ENCODE measurements at regions not wholly inside any gene's neighbourhood (a gene's known extent, or its start where the extent isn't known, plus 50 kb on each side); places are given as distances from the start of the nearest gene placed in this dataset.

DNA sequence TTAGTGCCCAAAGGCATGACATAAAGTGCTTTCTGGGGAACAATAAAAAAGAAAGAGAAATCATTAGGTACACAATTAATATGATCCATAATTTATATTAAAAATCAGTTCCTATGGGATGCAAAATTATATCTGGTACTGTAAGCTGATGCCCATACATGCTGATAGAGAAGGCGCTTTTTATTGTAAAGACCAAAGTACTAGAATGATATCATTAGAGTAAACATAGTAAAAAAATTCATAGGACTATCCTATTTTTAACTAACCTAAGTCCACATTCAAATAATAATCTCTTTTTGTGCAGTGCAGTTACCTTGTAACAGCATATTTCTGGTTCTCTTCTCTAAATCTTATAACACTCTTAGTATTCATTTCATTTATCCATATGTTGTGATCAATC, 252.2 kb downstream of the ASXL3 start:
- Histone ChIP-seq H2AFZ (ENCODE audit: low read depth) (no peak overlapping the region), H3K36me3 (replicated peaks in 1 of 2; ENCODE audit: control insufficient read depth in 1 of 2, insufficient read depth in 2 of 2, low read length in 1 of 2) (no peaks in the 10 kb centered on the region), H3K4me1 (ENCODE audit: control insufficient read depth in 1 of 2, insufficient read depth in 2 of 2, low read depth in 1 of 2, low read length in 1 of 2) (no peaks in the 10 kb centered on the region), H3K9me2 (no peaks in the 10 kb centered on the region), H3K9ac (no peak overlapping the region), H4K20me1 (ENCODE audit: insufficient read depth) (no peaks in the 10 kb centered on the region), H3K4me2 (no peak overlapping the region), H3K79me2 (ENCODE audit: insufficient read depth) (no peaks in the 10 kb centered on the region), H3K27ac (ENCODE audit: low read depth in 2 of 2, low read length in 1 of 2) (no peak overlapping the region), H3K27me3 (ENCODE audit: insufficient read depth) (no peaks in the 10 kb centered on the region), H3F3A (replicated peaks; ENCODE audit: insufficient read depth) (no peaks in the 10 kb centered on the region), H3K4me3 (ENCODE audit: low read depth in 2 of 2, low read length in 1 of 2) (no peak overlapping the region), H3K9me3 (no peaks in the 10 kb centered on the region)
- ChIA-PET CTCF (interaction anchor here (3.5 kb wide), 1 partner anchor 9 kb away, joined by 17 read pairs; no protein-coding TSS in a partner anchor), POLR2A (no interaction called here)
- DNase-seq = no peak
- no peak for TF ChIP-seq RXRA (IDR thresholded peaks at IDR 0.05; ENCODE audit: borderline replicate concordance, low read depth)
- TF ChIP-seq NRF1 (IDR thresholded peaks at IDR 0.05; ENCODE audit: low read depth, low read length) = no peak
- TF ChIP-seq GATA2 (CRISPR knock-in tag; IDR thresholded peaks at IDR 0.05) = no peak
- no peak for TF ChIP-seq RCOR1 (IDR thresholded peaks at IDR 0.05; ENCODE audit: low read length)
- no peak for TF ChIP-seq FOXJ3 (CRISPR knock-in tag; IDR thresholded peaks at IDR 0.05)
- no peak for TF ChIP-seq EP300 (IDR thresholded peaks at IDR 0.05; ENCODE audit: borderline replicate concordance in 1 of 2, low read depth in 1 of 2, low read length in 1 of 2)
- no peak for TF ChIP-seq RAD21 (IDR thresholded peaks at IDR 0.05; ENCODE audit: low read length)
- TF ChIP-seq REST (IDR thresholded peaks at IDR 0.05; ENCODE audit: low read depth, low read length) = no peak
- TF ChIP-seq, protein P1, sequence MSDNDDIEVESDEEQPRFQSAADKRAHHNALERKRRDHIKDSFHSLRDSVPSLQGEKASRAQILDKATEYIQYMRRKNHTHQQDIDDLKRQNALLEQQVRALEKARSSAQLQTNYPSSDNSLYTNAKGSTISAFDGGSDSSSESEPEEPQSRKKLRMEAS (IDR thresholded peaks at IDR 0.05; ENCODE audit: low read depth) = no peak
- WGBS (ENCODE audit: low lambda C conversion rate) = 76% methylated on average over 1 of the region's 1 CpG

GRCh38 chr18:33828949-33829348, 250.9 kb downstream of the ASXL3 start:
- Histone ChIP-seq H2AFZ (ENCODE audit: low read depth) (no peak overlapping the region), H3K9me3 (no peaks in the 10 kb centered on the region), H3K9ac (no peak overlapping the region), H3K27me3 (ENCODE audit: insufficient read depth) (no peaks in the 10 kb centered on the region), H3K79me2 (ENCODE audit: insufficient read depth) (no peaks in the 10 kb centered on the region), H3K4me1 (ENCODE audit: control insufficient read depth in 1 of 2, insufficient read depth in 2 of 2, low read depth in 1 of 2, low read length in 1 of 2) (no peaks in the 10 kb centered on the region), H3F3A (replicated peaks; ENCODE audit: insufficient read depth) (no peaks in the 10 kb centered on the region), H3K4me3 (ENCODE audit: low read depth in 2 of 2, low read length in 1 of 2) (no peak overlapping the region), H3K4me2 (no peak overlapping the region), H3K9me2 (no peaks in the 10 kb centered on the region), H3K27ac (ENCODE audit: low read depth in 2 of 2, low read length in 1 of 2) (no peak overlapping the region), H4K20me1 (ENCODE audit: insufficient read depth) (no peaks in the 10 kb centered on the region), H3K36me3 (replicated peaks in 1 of 2; ENCODE audit: control insufficient read depth in 1 of 2, insufficient read depth in 2 of 2, low read length in 1 of 2) (no peaks in the 10 kb centered on the region)
- TF ChIP-seq, protein P2, sequence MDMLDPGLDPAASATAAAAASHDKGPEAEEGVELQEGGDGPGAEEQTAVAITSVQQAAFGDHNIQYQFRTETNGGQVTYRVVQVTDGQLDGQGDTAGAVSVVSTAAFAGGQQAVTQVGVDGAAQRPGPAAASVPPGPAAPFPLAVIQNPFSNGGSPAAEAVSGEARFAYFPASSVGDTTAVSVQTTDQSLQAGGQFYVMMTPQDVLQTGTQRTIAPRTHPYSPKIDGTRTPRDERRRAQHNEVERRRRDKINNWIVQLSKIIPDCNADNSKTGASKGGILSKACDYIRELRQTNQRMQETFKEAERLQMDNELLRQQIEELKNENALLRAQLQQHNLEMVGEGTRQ (IDR thresholded peaks at IDR 0.05; ENCODE audit: borderline replicate concordance, low read depth, low read length) = no peak
- TF ChIP-seq EP300 (IDR thresholded peaks at IDR 0.05; ENCODE audit: borderline replicate concordance in 1 of 2, low read depth in 1 of 2, low read length in 1 of 2) = no peak
- no peak for TF ChIP-seq GATA2 (CRISPR knock-in tag; IDR thresholded peaks at IDR 0.05)
- no peak for TF ChIP-seq USF1 (IDR thresholded peaks at IDR 0.05; ENCODE audit: borderline replicate concordance, low read depth)
- TF ChIP-seq RFX5 (IDR thresholded peaks at IDR 0.05; ENCODE audit: low read length) = no peak
- no peak for TF ChIP-seq CHD2 (IDR thresholded peaks at IDR 0.05; ENCODE audit: low read length, partially characterized antibody)
- TF ChIP-seq RXRA (IDR thresholded peaks at IDR 0.05; ENCODE audit: borderline replicate concordance, low read depth) = no peak
- TF ChIP-seq SIN3A (IDR thresholded peaks at IDR 0.05; ENCODE audit: borderline replicate concordance, low read depth, low read length) = no peak
- no peak for TF ChIP-seq POLR2AphosphoS5 (IDR thresholded peaks at IDR 0.05; ENCODE audit: low read depth, low read length)
- TF ChIP-seq, protein P1 (IDR thresholded peaks at IDR 0.05; ENCODE audit: low read depth) = no peak
- TF ChIP-seq REST (IDR thresholded peaks at IDR 0.05; ENCODE audit: low read depth, low read length) = no peak
- TF ChIP-seq SMC3 (IDR thresholded peaks at IDR 0.05; ENCODE audit: low read depth, low read length) = no peak
- DNase-seq = no peak
- POLR2A ChIA-PET = no interaction called here
- WGBS (ENCODE audit: low lambda C conversion rate) = 21% methylated on average over 2 of the region's 2 CpGs
- CTCF ChIA-PET = interaction anchor here (0.6 to 3.5 kb wide), 2 partner anchors 8 to 10 kb away, joined by 3 to 17 read pairs; no protein-coding TSS in a partner anchor

All from SK-N-SH (cell line).